ENCODE measurements at regions not wholly inside any gene's neighbourhood (a gene's known extent, or its start where the extent isn't known, plus 50 kb on each side); places are given as distances from the start of the nearest gene placed in this dataset.

GRCh38 chr11:109734566-109734965 lies 312.6 kb downstream of the C11orf87 start:
- peaks cover 3% of the 10 kb centered on the region for H3K9me3 Mint-ChIP-seq
- H3K27ac Mint-ChIP-seq: no peak overlapping the region
- H3K27me3 Mint-ChIP-seq: peaks cover 14% of the 10 kb centered on the region
- H3K4me1 Mint-ChIP-seq: no peaks in the 10 kb centered on the region
- no peak overlapping the region for H3K4me3 Mint-ChIP-seq
- no peaks in the 10 kb centered on the region for H3K36me3 Mint-ChIP-seq
- ATAC-seq: no peak

DNA sequence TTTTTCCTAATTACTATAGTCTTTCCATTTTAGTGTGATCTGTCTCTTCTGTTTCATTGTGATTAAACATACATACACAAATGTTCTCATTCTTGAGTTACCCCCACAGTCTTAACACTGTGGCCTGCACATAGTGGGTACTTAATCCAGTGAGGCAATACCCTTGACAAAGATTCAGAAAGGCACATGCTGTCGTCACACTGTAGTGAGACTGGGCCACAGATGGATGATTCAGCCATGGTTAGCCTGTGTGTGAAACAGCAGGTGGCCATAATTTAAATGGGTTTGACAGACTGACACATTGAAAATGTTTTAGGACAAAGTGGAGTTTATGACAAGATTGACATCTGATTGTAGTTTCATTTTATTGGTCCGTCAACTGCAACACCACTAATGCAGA lies 313.1 kb downstream of the C11orf87 start:
- Mint-ChIP-seq H3K36me3 (no peaks in the 10 kb centered on the region), H3K27me3 (peaks cover 15% of the 10 kb centered on the region), H3K9me3 (peaks cover 3% of the 10 kb centered on the region), H3K4me1 (no peaks in the 10 kb centered on the region), H3K27ac (no peak overlapping the region), H3K4me3 (no peak overlapping the region)
- no peak for ATAC-seq

GRCh38 chr11:109739379-109739778 lies 317.4 kb downstream of the C11orf87 start:
- H3K4me3 Mint-ChIP-seq: no peak overlapping the region
- no peaks in the 10 kb centered on the region for H3K4me1 Mint-ChIP-seq
- no peak overlapping the region for H3K27ac Mint-ChIP-seq
- peaks cover 3% of the 10 kb centered on the region for H3K9me3 Mint-ChIP-seq
- peaks cover 15% of the 10 kb centered on the region for H3K27me3 Mint-ChIP-seq
- no peak for ATAC-seq
- no peaks in the 10 kb centered on the region for H3K36me3 Mint-ChIP-seq

GRCh38 chr11:109745996-109746625 lies 324.1 kb downstream of the C11orf87 start:
- no peaks in the 10 kb centered on the region for H3K4me1 Mint-ChIP-seq
- H3K36me3 Mint-ChIP-seq: no peaks in the 10 kb centered on the region
- no peak for ATAC-seq
- H3K27me3 Mint-ChIP-seq: peaks cover 9% of the 10 kb centered on the region
- no peak overlapping the region for H3K27ac Mint-ChIP-seq
- H3K4me3 Mint-ChIP-seq: no peak overlapping the region
- no peaks in the 10 kb centered on the region for H3K9me3 Mint-ChIP-seq

- Mint-ChIP-seq H3K4me1 (no peaks in the 10 kb centered on the region), H3K9me3 (no peaks in the 10 kb centered on the region), H3K27me3 (peaks cover 9% of the 10 kb centered on the region), H3K4me3 (no peak overlapping the region), H3K36me3 (no peaks in the 10 kb centered on the region), H3K27ac (no peak overlapping the region)
- no peak for ATAC-seq
Measured at GRCh38 chr11:109747839-109748238, 325.8 kb downstream of the C11orf87 start.

DNA sequence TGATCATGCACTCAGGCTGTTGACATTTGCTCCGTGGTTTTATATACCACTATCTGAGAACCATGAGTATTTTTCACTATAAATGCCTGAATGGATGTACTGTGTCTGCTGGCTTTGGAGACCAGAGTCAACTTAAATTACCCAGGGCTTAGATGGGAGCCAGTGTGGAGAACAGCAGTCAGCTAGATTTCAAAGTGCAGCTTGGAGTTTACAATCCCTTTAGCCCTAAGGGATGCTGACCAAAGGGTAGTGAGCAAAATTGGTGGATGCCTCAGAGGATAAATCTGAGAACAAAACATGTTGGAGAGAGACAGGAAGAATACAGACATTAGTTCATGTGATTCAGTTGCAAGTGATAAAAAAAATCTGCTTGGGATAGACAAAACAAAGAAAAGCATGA lies 327.5 kb downstream of the C11orf87 start:
- no peak overlapping the region for H3K27ac Mint-ChIP-seq
- no peaks in the 10 kb centered on the region for H3K4me1 Mint-ChIP-seq
- peaks cover 9% of the 10 kb centered on the region for H3K27me3 Mint-ChIP-seq
- ATAC-seq: no peak
- H3K9me3 Mint-ChIP-seq: no peaks in the 10 kb centered on the region
- no peak overlapping the region for H3K4me3 Mint-ChIP-seq
- H3K36me3 Mint-ChIP-seq: no peaks in the 10 kb centered on the region

GRCh38 chr11:109750964-109751363 lies 329.0 kb downstream of the C11orf87 start:
- Mint-ChIP-seq H3K27ac (no peak overlapping the region), H3K4me1 (no peaks in the 10 kb centered on the region)

DNA sequence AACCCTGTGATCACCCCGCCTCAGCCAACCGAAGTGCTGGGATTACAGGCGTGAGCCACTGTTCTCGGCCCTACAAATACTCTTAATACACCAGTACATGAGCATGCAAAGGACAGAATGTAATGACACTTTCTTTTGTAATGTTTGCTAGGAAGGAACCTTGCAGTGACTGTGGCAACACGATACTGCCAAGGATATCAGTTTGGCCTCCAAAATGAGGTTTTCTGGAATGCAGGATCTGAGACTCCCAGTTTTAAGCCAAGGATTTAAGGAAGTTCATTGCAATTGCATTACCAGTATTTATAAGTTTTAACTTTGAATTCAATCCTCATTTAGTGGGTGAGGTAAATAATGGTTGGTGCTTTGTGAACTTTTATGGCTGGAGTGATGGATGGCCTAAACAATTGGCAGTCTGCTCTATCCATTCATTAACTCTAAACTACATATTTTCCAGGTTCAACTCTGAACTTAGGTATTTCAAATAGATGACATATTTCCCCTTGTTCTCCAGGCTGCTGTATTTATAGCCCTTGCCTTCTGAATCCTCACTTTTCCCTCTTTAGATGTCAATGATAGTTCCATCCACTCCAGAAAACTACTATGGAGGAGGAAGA lies 330.3 kb downstream of the C11orf87 start:
- peaks cover 7% of the 10 kb centered on the region for H3K27me3 Mint-ChIP-seq
- H3K9me3 Mint-ChIP-seq: no peaks in the 10 kb centered on the region
- H3K4me3 Mint-ChIP-seq: no peak overlapping the region
- H3K27ac Mint-ChIP-seq: no peak overlapping the region
- no peaks in the 10 kb centered on the region for H3K36me3 Mint-ChIP-seq
- no peak for ATAC-seq
- no peaks in the 10 kb centered on the region for H3K4me1 Mint-ChIP-seq

More at GRCh38 chr11:109750964-109751363, 329.0 kb downstream of the C11orf87 start:
- Mint-ChIP-seq H3K27me3 (peaks cover 9% of the 10 kb centered on the region), H3K4me3 (no peak overlapping the region), H3K36me3 (no peaks in the 10 kb centered on the region), H3K9me3 (no peaks in the 10 kb centered on the region)
- ATAC-seq: no peak

- no peaks in the 10 kb centered on the region for H3K4me1 Mint-ChIP-seq
- ATAC-seq: no peak
- H3K4me3 Mint-ChIP-seq: no peak overlapping the region
- H3K9me3 Mint-ChIP-seq: peaks cover 10% of the 10 kb centered on the region
- H3K36me3 Mint-ChIP-seq: no peaks in the 10 kb centered on the region
- H3K27ac Mint-ChIP-seq: no peak overlapping the region
- H3K27me3 Mint-ChIP-seq: no peaks in the 10 kb centered on the region
Measured at GRCh38 chr11:109756521-109756920, 334.5 kb downstream of the C11orf87 start.

GRCh38 chr11:109756951-109757350 lies 335.0 kb downstream of the C11orf87 start:
- H3K4me1 Mint-ChIP-seq: no peaks in the 10 kb centered on the region
- no peak overlapping the region for H3K27ac Mint-ChIP-seq
- no peaks in the 10 kb centered on the region for H3K36me3 Mint-ChIP-seq
- ATAC-seq: no peak
- H3K9me3 Mint-ChIP-seq: peaks cover 10% of the 10 kb centered on the region
- no peaks in the 10 kb centered on the region for H3K27me3 Mint-ChIP-seq
- no peak overlapping the region for H3K4me3 Mint-ChIP-seq

- Mint-ChIP-seq H3K4me1 (no peaks in the 10 kb centered on the region), H3K36me3 (no peaks in the 10 kb centered on the region), H3K9me3 (peaks cover 10% of the 10 kb centered on the region), H3K27me3 (no peaks in the 10 kb centered on the region), H3K27ac (no peak overlapping the region), H3K4me3 (no peak overlapping the region)
- no peak for ATAC-seq
Measured at GRCh38 chr11:109762546-109762945, 330.6 kb upstream of the ZC3H12C start.

GRCh38 chr11:109765709-109766311 lies 327.4 kb upstream of the ZC3H12C start:
- no peak overlapping the region for H3K4me3 Mint-ChIP-seq
- H3K27me3 Mint-ChIP-seq: no peaks in the 10 kb centered on the region
- no peak for ATAC-seq
- no peaks in the 10 kb centered on the region for H3K36me3 Mint-ChIP-seq
- H3K27ac Mint-ChIP-seq: no peak overlapping the region
- no peaks in the 10 kb centered on the region for H3K4me1 Mint-ChIP-seq
- H3K9me3 Mint-ChIP-seq: peaks cover 4% of the 10 kb centered on the region

- Mint-ChIP-seq H3K27ac (no peak overlapping the region), H3K4me3 (no peak overlapping the region), H3K4me1 (no peaks in the 10 kb centered on the region), H3K27me3 (peaks cover 6% of the 10 kb centered on the region), H3K36me3 (no peaks in the 10 kb centered on the region), H3K9me3 (no peaks in the 10 kb centered on the region)
- ATAC-seq: no peak
Measured at GRCh38 chr11:109769858-109770257, 323.3 kb upstream of the ZC3H12C start.

GRCh38 chr11:109770323-109770722 lies 322.9 kb upstream of the ZC3H12C start:
- no peak for ATAC-seq
- Mint-ChIP-seq H3K4me1 (no peaks in the 10 kb centered on the region), H3K27ac (no peak overlapping the region), H3K4me3 (no peak overlapping the region), H3K27me3 (peaks cover 6% of the 10 kb centered on the region), H3K36me3 (no peaks in the 10 kb centered on the region), H3K9me3 (no peaks in the 10 kb centered on the region)

- ATAC-seq: no peak
- no peaks in the 10 kb centered on the region for H3K9me3 Mint-ChIP-seq
- no peaks in the 10 kb centered on the region for H3K36me3 Mint-ChIP-seq
- H3K4me1 Mint-ChIP-seq: no peaks in the 10 kb centered on the region
- H3K27ac Mint-ChIP-seq: no peak overlapping the region
- H3K27me3 Mint-ChIP-seq: peaks cover 6% of the 10 kb centered on the region
- no peak overlapping the region for H3K4me3 Mint-ChIP-seq
Measured at GRCh38 chr11:109772892-109773291, 320.3 kb upstream of the ZC3H12C start.

GRCh38 chr11:109775686-109776085 lies 317.5 kb upstream of the ZC3H12C start:
- H3K27ac Mint-ChIP-seq: no peak overlapping the region
- no peak overlapping the region for H3K4me3 Mint-ChIP-seq
- H3K4me1 Mint-ChIP-seq: no peaks in the 10 kb centered on the region
- ATAC-seq: no peak
- H3K27me3 Mint-ChIP-seq: peaks cover 6% of the 10 kb centered on the region
- no peaks in the 10 kb centered on the region for H3K36me3 Mint-ChIP-seq
- H3K9me3 Mint-ChIP-seq: no peaks in the 10 kb centered on the region
